HG03571 (cell line): ENCODE measurements at regions not wholly inside any gene's neighbourhood (a gene's known extent, or its start where the extent isn't known, plus 50 kb on each side); places are given as distances from the start of the nearest gene placed in this dataset.
"Not testable (repeated sequence)": the region's sequence is repeated elsewhere in the genome, so short reads cannot be mapped to it uniquely, and the experiment has no call there.

Source experiments
- ATAC-seq: cut with Tn5 transposase; IDR thresholded peaks from one replicate; pipeline ENCODE4 v1.9.1; 2021; ENCODE audit not compliant: unreplicated experiment

DNA sequence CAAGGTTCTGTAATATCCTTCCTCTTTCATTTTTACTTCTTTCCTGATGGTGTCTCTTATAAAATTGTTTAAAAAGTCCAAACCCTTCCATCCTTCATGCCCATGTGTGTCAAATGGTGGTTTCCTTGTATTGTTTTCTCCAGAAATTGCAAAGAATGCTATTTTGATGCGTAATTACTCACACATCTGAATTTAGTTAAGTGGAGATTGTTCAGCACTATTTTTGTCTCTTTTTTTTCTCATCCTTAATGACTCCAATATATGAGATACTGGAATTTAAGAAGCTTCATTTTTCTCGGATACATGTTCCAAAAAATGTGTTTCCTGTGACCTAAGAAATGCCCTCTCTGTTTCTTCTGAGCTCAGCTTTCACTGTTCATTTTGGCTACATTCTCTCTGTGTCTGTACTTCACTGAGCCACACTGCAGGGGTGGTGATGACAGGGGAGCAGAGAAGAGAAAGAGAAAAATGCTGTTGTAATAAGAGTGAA, 799.8 kb downstream of the DIPK2A start:
- no peak for ATAC-seq

- ATAC-seq = no peak
Observed at GRCh38 chr3:144772372-144772771, 800.7 kb downstream of the DIPK2A start.

GRCh38 chr3:144773350-144773749, 801.7 kb downstream of the DIPK2A start:
- ATAC-seq = no peak

DNA sequence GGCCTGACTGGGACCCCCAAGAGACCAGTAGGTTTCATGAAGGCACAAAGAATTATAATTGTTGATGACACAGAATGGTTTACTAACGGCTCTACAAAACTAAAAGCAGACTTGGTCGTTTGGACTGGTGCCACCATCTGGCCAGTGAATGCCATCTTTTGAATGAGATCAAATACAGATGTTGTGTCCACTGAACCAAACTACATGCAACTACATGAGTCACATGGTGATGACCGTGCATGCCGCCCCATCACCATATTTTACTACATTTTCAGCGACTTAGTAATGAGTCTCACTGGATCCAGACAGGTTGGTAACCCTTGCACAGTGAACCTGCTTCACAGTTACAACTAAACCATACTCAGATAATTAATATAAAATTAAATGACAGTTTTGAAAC, 803.3 kb downstream of the DIPK2A start:
- no peak for ATAC-seq

- ATAC-seq = no peak
Observed at GRCh38 chr3:144775551-144775950, 803.9 kb downstream of the DIPK2A start.

GRCh38 chr3:144777906-144778305, 806.3 kb downstream of the DIPK2A start:
- ATAC-seq = no peak

DNA sequence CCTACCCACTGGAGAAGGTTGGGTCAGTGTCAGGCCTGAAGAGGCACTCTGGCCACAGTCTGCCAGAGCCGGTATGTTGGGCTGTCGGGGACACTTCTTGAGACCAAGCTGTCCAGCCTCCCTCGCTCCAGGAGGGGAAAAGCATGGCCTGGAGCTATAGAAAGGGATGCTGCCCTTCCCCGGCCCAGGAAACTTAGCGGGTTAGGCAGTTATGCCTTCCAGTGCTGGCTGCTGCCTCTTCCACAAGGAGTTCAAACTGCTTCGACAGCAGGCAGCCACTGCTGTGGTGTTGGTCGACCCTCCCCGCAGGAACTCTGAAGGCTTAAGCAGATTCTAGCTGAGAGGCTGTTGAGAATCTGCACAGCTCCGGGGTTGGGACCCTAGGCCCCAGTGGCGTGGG, 819.4 kb downstream of the DIPK2A start:
- ATAC-seq = no peak

DNA sequence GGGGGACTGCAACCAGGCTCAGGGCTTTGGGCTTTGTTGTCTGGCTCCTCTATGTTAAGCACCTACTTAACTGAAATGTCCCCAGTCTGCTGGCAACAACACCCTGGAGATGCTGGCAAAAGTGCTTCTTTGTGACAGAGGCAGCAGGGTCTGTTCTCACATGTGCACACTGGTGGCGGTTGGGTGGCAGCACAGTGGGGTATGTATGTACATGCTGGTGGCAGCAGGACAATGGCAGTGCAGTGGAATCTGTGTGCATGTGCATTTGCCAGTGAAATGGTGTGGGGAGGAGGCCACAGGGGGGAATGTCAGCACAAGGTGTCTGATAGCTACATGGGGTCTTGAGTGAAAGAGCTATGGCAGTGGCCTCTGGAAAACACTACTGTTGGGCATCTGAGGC, 830.3 kb downstream of the DIPK2A start:
- ATAC-seq = no peak

GRCh38 chr3:144809380-144809779, 837.8 kb downstream of the DIPK2A start:
- no peak for ATAC-seq

DNA sequence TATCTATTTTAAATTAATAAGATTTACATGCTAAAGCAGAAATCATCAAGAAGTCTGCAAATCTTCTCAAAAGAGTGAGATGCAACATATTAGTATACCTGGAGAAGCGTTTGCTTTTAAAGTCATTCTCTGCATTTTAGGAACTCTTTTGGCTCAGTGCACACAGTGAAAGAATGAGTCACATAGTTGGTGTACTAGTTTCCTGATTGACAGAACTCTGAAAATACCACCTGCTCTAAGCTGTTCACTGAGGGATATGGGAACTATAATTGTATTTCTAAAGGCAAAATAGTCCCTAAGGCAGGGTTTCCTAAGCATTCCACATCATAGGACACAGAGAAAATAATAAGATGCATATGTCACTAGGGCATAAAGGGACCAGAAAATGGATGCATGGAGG, 838.5 kb downstream of the DIPK2A start:
- ATAC-seq = no peak

- no peak for ATAC-seq
Observed at GRCh38 chr3:144815655-144816054, 844.0 kb downstream of the DIPK2A start.

GRCh38 chr3:144816323-144816722, 844.7 kb downstream of the DIPK2A start:
- ATAC-seq = no peak

- no peak for ATAC-seq
Observed at GRCh38 chr3:144818973-144819372, 847.4 kb downstream of the DIPK2A start.

GRCh38 chr3:144820232-144820631, 848.6 kb downstream of the DIPK2A start:
- ATAC-seq = not testable (repeated sequence)

DNA sequence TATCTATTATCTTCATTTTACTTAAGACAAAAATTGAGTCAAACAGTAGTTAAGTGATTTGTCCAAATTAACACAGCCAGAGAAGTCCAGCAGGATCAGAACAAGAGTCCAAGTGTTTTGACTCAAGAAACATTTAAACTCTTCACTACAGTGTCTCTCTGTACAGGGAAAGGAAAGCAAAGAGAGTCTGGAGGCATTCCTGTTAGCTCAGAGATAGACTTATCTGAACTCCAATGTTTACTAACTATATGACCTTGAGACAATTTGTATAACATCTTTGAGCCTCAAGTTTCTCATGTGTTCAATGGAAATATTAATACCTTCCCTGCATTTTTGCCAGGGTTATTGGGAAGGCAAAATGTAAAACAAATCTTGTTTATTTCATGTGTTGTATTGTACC, 849.1 kb downstream of the DIPK2A start:
- no peak for ATAC-seq

GRCh38 chr3:144821583-144821982, 850.0 kb downstream of the DIPK2A start:
- ATAC-seq = no peak

GRCh38 chr3:144822671-144823070, 851.0 kb downstream of the DIPK2A start:
- no peak for ATAC-seq

DNA sequence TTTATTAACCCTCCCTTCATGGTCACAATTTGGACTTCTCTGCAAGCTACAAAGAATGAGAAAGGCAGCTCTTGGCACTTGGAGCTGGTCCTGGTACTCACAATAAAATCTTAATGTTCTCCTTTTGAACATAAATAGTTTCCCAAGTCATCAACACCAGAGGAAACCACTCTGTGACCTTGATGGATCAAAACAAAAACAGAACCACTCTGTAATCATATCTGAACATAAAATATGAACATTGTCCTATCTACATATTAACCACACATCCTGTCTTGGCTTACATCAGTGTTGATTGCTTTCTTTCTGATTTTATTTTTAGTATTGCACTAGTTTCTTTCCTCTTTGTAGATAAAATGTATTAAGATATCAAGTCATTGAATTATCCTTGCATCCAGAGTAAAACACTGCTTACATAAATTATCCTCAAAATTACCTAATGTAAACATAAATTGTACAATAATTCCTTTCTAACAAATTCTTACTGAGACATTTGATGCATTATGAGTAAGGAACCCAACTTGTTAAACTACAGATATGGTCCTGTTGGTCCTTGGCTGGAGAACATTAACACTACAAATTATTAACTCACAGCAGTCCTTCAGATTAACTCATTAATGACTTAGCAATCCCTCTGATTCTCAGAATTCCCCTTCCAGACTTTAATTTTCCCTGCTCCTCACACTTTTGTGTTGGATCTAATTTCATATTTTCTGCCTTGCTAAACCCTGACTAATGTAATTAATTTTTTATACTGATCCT, 860.5 kb downstream of the DIPK2A start:
- no peak for ATAC-seq

DNA sequence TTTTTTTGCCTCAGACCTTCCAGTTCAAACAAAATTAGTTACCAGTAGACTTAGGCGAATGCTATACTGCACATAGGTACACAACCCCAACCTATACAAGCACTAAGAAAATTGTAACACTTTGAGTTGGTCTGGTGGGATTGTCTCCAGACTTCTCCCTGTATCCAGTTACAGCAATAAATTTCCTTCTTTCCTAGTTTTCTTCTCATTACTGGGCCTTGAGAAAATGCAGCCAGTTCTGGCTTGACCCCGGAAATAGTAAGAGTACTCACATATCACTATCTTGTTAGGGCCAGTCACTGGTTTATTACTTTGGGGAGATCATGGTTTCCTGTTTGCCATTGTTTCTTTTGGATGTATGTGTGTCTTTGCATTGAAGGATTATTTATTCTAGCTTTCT, 868.4 kb downstream of the DIPK2A start:
- ATAC-seq = no peak

DNA sequence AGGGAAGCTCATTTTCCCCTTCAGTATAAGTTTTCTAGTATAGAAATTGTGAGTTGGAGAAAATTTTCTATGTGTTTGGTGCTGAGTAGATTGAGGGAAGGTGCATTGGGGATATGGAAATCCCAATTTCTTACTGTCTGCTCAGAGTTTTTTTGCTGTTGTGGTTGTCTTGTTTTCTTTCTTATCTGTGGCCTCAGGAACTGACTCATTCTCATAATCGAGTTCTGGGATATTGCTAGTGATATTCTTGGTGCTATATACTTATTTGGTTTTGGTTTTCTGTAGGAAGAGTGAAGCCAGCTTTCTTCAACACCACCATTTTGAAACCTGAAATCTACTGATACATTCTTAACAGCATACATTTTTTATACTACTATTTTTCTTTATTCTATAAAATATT, 869.2 kb downstream of the DIPK2A start:
- no peak for ATAC-seq

DNA sequence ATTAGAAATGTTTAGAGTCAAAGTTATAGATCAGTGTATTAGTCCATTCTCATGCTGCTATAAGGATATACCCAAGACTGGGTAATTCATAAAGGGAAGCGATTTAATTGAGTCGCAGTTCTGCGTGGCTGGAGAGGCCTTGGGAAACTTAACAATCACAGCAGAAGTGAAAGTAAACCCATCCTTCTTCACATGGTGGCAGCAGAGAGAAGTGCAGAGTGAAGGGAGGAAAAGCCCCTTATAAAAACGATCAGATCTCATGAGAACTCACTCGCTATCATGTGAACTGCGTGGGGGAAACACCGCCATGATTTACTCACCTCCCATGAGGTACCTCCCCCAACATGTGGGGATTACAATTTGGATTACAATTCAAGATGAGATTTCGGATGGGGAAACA, 871.5 kb downstream of the DIPK2A start:
- ATAC-seq = no peak

DNA sequence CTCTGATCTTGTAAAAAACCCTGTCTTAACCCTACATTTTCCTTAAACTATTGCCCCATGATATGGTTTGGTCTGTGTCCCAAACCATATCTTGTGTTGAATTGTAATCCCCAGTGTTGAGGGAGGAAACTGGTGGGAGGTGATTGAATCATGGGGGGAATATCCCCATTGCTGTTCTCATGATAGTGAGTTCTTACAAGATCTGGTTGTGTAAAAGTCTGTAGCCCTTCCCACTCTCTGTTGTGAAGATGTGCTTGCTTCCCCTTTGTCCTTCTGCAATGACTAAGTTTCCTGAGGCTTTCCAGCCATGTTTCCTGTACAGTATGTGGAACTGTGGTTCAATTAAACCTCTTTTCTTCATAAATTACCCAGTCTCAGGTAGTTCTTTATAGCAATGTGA, 881.4 kb downstream of the DIPK2A start:
- no peak for ATAC-seq

DNA sequence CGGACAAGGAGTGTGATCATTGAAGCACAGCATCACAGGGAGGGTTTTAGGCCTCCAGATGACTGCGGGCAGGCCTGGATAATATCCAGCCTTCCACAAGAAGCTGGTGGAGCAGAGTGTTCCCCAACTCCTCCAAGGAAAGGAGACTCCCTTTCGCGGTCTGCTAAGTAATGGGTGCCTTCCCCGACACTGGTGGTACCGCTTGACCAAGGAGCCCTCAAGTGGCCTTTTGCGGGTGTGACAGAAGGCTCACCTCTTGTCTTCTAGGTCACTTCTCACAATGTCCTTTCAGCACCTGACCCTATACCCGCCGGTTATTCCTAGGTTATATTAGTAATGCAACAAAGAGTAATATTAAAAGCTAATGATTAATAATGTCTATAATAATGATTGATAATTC, 882.4 kb downstream of the DIPK2A start:
- ATAC-seq = not testable (repeated sequence)
